Activated T-cell treated with anti-CD3 and anti-CD28 coated beads for 24 hours (primary cell): ENCODE measurements at regions not wholly inside any gene's neighbourhood (a gene's known extent, or its start where the extent isn't known, plus 50 kb on each side); places are given as distances from the start of the nearest gene placed in this dataset.
A peak's percentile ranks its signal among the peaks of the same experiment; 100 is the strongest.

Experiments
- DNase-seq: peaks from one replicate; pipeline ENCODE4 v3.0.0-alpha.2; 2020; ENCODE audit warnings: low read depth

GRCh38 chrX:20620306-20620705 lies 353.6 kb upstream of the RPS6KA3 start:
- no peak for DNase-seq

- no peak for DNase-seq
Observed at GRCh38 chrX:20609916-20610415, 343.3 kb upstream of the RPS6KA3 start.

- DNase-seq = no peak
Observed at GRCh38 chrX:20606831-20607230, 340.1 kb upstream of the RPS6KA3 start.

- no peak for DNase-seq
Observed at GRCh38 chrX:20596856-20597255, 330.1 kb upstream of the RPS6KA3 start.

GRCh38 chrX:20595928-20596575 lies 329.3 kb upstream of the RPS6KA3 start:
- DNase-seq = peak; percentile 32

- DNase-seq = no peak
Observed at GRCh38 chrX:20594985-20595384, 328.3 kb upstream of the RPS6KA3 start.

GRCh38 chrX:20593836-20594235 lies 327.1 kb upstream of the RPS6KA3 start:
- no peak for DNase-seq

- DNase-seq = no peak
Observed at GRCh38 chrX:20593402-20593801, 326.7 kb upstream of the RPS6KA3 start.

- DNase-seq = no peak
Observed at GRCh38 chrX:20591246-20591645, 324.5 kb upstream of the RPS6KA3 start.

- DNase-seq = no peak
Observed at GRCh38 chrX:20585782-20586181, 319.1 kb upstream of the RPS6KA3 start.

GRCh38 chrX:20571611-20572010 lies 304.9 kb upstream of the RPS6KA3 start:
- DNase-seq = no peak

GRCh38 chrX:20567108-20567507 lies 300.4 kb upstream of the RPS6KA3 start:
- DNase-seq = no peak

- no peak for DNase-seq
Observed at GRCh38 chrX:20547611-20548051, 280.9 kb upstream of the RPS6KA3 start.

- DNase-seq = no peak
Observed at GRCh38 chrX:20545538-20545937, 278.8 kb upstream of the RPS6KA3 start.

- no peak for DNase-seq
Observed at GRCh38 chrX:20542072-20542471, 275.4 kb upstream of the RPS6KA3 start.

- no peak for DNase-seq
Observed at GRCh38 chrX:20538974-20539373, 272.3 kb upstream of the RPS6KA3 start.

GRCh38 chrX:20531667-20532066 lies 265.0 kb upstream of the RPS6KA3 start:
- no peak for DNase-seq

GRCh38 chrX:20530406-20530921 lies 263.8 kb upstream of the RPS6KA3 start:
- peak; percentile 39 for DNase-seq

- DNase-seq = no peak
Observed at GRCh38 chrX:20529711-20530110, 263.0 kb upstream of the RPS6KA3 start.

GRCh38 chrX:20529301-20529700 lies 262.6 kb upstream of the RPS6KA3 start:
- no peak for DNase-seq

GRCh38 chrX:20527558-20528011 lies 260.9 kb upstream of the RPS6KA3 start:
- DNase-seq = no peak

- DNase-seq = no peak
Observed at GRCh38 chrX:20527041-20527440, 260.3 kb upstream of the RPS6KA3 start.

- no peak for DNase-seq
Observed at GRCh38 chrX:20523626-20524312, 257.1 kb upstream of the RPS6KA3 start.
